Heart left ventricle (tissue), 16 donors: ENCODE measurements at regions not wholly inside any gene's neighbourhood (a gene's known extent, or its start where the extent isn't known, plus 50 kb on each side); places are given as distances from the start of the nearest gene placed in this dataset.

Experiments used
- ATAC-seq, 4 donors: fragments of 200-7000 bp; cut with Tn5 transposase; one replicate each; pipeline ENCODE4 v1.9.1; 2020 to 2022; ENCODE audit warnings: moderate library complexity in 4 of 4, mild to moderate bottlenecking in 3 of 4, moderate number of reproducible peaks in 1 of 4
- DNase-seq, 5 donors: peaks; one replicate each; pipeline ENCODE4 v3.0.0-alpha.2; 2020
- H3K27ac ChIP-seq, 12 donors: fragments of 200-600 bp; sonication (generic) in 4 of 12; one replicate each; pipeline versions ENCODE4 v1.5.0 to v1.8.0; 2016 to 2022; ENCODE audit warnings: mild to moderate bottlenecking in 2 of 12
- H3K27me3 ChIP-seq, 9 donors: fragments of 200-600 bp; sonication (generic) in 2 of 9; one replicate each; pipeline versions ENCODE4 v1.5.1 to v1.8.0; 2016 to 2022; ENCODE audit warnings: mild to moderate bottlenecking in 3 of 9
- H3K36me3 ChIP-seq, 9 donors: fragments of 200-600 bp; sonication (generic) in 2 of 9; one replicate each; pipeline versions ENCODE4 v1.5.0 to v1.8.0; 2018 to 2022; ENCODE audit warnings: mild to moderate bottlenecking in 2 of 9
- H3K4me1 ChIP-seq, 12 donors: fragments of 200-600 bp; sonication (generic) in 4 of 12; one replicate each; pipeline versions ENCODE4 v1.5.0 to v1.8.0; 2016 to 2022; ENCODE audit warnings: mild to moderate bottlenecking in 3 of 12
- H3K4me3 ChIP-seq, 12 donors: fragments of 200-600 bp; sonication (generic) in 4 of 12; one replicate each; pipeline versions ENCODE4 v1.5.0 to v1.8.0; 2017 to 2022; ENCODE audit warnings: mild to moderate bottlenecking in 9 of 12, moderate library complexity in 4 of 12
- H3K9me3 ChIP-seq, 12 donors: fragments of 200-600 bp; sonication (generic) in 4 of 12; one replicate each; pipeline versions ENCODE4 v1.5.0 to v1.8.0; 2016 to 2022; ENCODE audit warnings: mild to moderate bottlenecking in 1 of 12
- POLR2A ChIP-seq, 2 donors: fragments of 450-650 bp; IDR thresholded peaks; one replicate each; pipeline ENCODE4 v1.6.1; 2017; ENCODE audit warnings: antibody characterized with exemption in 2 of 2, mild to moderate bottlenecking in 2 of 2, moderate library complexity in 2 of 2
- WGBS, 4 donors: extraction: QIAGEN DNeasy Blood & Tissue Kit in 2 of 4; methylation state at CpG; one replicate each; pipeline versions ENCODE4 v1.1.5 to v1.1.7; 2013 to 2018; 5-methylcytosine and 5-hydroxymethylcytosine counted together
- intact Hi-C, 10 donors: fragments of 100-400 bp; cut with DNase I; formaldehyde crosslinking; loops; one replicate each; pipeline versions ENCODE4 v1.11.1 to v1.14.2; 2022
- TF ChIP-seq, protein P1 (sequence below), 12 donors: fragments of 200-600 bp; sonication (generic) in 4 of 12; IDR thresholded peaks; one replicate each; pipeline versions ENCODE4 v1.5.0 to v1.8.0; 2018 to 2022; ENCODE audit warnings: antibody characterized with exemption in 12 of 12, mild to moderate bottlenecking in 5 of 12
- donor health status: ischemic (EF 13 %, LVEDD 7.1; RV severe dilation, severe dysfunction).
- donor health status: healthy with polysubstance abuse.
- donor health status: DM: no; HTN: yes; CAD: no.
- donor health status: DM: no; HTN: no; CAD: no.
- donor health status: ischemic (EF 25% LVEDD 6.9; RV normal size, moderate dysfunction).
- donor health status: ischemic (EF 25% LVEDD 5.7; RV mildly dilated, moderate dysfunction).
- donor health status: healthy.
- donor health status: DM: yes; HTN: yes; CAD: no.
- donor health status: ischemic (EF 35%, LVEDD 5.7; RV mildly dilated, moderate dysfunction).
- donor health status: nonischemic (EF 11% LVEDD 7.7; RV severe dilation, severe dysfunction).
- donor health status: DM: yes; HTN: yes; CAD: no.
- donor health status: PGD.
- donor health status: ischemic (EF 29% LVEDD 5.4; RV normal size, mild dysfunction).
- donor health status: nonischemic (EF 23%, LVEDD 6.1; RV moderate dilation, normal function).

DNA sequence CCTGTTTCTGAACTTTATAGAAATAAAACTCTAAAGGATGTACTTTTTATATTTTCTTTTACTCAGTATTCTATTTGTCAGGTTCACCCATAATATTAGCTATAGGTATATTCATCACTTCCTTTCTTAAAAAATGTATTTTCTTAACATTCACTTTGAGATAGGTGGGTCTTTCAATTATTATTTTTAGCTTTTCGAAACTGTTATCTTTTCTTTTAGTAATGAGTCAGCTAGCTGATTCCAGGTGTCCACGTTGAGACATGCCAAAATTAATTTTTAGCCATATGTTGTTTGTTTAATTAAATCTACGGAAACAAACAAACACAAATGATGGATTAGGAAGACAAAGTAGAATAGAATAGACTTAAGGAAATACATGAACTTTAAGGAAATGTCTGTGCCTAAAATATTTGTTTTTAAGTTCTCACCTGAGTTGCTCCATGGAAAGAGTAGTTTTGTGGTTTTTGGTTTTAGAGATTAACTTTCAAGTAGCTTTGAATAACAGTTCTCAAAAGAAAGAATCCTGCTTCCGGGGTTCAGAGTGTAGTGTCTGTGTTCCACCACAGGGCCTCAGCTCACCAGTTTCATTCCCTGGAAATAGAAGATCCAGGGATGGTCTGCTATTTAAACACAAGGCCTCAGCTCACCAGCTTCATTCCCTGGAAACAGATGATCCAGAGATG, 435.0 kb downstream of the HAO1 start:
- Histone ChIP-seq H3K9me3 (no peaks in the 10 kb centered on the region), H3K4me3 (no peak overlapping the region), H3K36me3 (no peaks in the 10 kb centered on the region), H3K27ac (no peak overlapping the region), H3K27me3 (no peaks in the 10 kb centered on the region), H3K4me1 (peaks cover 0 to 10% (median 0%) of the 10 kb centered on the region in 12 donors)
- no peak for DNase-seq
- no peak for ATAC-seq
- 73 to 78% (median 75%) methylated on average over 4 of the region's 4 CpGs for WGBS, 4 donors
- no peak for TF ChIP-seq POLR2A (IDR thresholded peaks at IDR 0.05)
- TF ChIP-seq, protein P1, sequence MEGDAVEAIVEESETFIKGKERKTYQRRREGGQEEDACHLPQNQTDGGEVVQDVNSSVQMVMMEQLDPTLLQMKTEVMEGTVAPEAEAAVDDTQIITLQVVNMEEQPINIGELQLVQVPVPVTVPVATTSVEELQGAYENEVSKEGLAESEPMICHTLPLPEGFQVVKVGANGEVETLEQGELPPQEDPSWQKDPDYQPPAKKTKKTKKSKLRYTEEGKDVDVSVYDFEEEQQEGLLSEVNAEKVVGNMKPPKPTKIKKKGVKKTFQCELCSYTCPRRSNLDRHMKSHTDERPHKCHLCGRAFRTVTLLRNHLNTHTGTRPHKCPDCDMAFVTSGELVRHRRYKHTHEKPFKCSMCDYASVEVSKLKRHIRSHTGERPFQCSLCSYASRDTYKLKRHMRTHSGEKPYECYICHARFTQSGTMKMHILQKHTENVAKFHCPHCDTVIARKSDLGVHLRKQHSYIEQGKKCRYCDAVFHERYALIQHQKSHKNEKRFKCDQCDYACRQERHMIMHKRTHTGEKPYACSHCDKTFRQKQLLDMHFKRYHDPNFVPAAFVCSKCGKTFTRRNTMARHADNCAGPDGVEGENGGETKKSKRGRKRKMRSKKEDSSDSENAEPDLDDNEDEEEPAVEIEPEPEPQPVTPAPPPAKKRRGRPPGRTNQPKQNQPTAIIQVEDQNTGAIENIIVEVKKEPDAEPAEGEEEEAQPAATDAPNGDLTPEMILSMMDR (IDR thresholded peaks at IDR 0.05): no peak
- intact Hi-C loops: no loop called here

DNA sequence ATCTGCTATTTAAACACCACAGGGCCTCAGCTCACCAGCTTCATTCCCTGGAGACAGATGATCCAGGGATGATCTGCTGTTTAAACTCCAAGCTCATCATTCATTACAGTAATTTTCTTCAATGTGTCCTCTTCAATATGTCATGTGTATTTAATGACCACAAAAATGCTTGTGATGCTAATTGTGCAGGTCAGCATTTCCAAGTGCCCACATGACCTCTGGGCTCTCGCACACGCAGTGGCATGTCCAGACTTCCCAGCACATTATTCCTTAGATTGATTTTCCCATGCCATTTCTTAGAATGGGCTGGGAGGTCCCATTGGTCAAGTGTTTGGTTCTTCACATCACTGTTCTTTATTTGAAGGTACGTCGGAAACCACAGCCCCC, 434.4 kb downstream of the HAO1 start:
- intact Hi-C loops: no loop called here
- whole genome bisulfite sequencing, 4 donors: 93 to 96% (median 94%) methylated on average over 4 of the region's 4 CpGs

DNA sequence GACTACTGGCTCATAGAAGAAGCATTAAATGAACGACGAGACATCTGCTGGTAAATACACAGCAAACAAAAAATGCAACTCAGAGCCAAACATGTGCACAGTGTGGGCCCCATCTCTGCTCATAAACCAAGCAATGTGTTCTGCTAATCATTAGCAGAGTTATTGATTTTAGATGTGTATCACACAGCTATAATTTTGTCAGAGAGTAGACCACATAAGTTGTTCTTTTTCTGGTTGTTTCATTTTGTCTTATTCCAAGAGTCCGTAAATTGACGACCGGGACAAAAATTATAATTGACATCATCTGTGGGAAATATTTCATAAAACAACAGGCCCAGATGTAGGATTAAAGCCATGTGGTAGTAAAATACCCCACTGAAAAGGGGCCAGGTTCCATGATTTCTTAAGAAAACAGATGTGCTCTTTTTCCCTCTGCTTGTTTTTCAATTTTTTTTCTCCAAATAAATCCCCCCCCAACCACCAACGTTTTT, 423.6 kb downstream of the HAO1 start:
- ATAC-seq: no peak
- WGBS, 4 donors: 67 to 74% (median 72%) methylated on average over 6 of the region's 6 CpGs
- Histone ChIP-seq H3K9me3 (no peaks in the 10 kb centered on the region), H3K4me1 (no peaks in the 10 kb centered on the region), H3K4me3 (peak overlapping the region in 1 of 12 donors; percentile 7), H3K27ac (peak overlapping the region in 1 of 12 donors; percentile 13), H3K27me3 (no peaks in the 10 kb centered on the region), H3K36me3 (no peaks in the 10 kb centered on the region)
- no peak for TF ChIP-seq POLR2A (IDR thresholded peaks at IDR 0.05)
- TF ChIP-seq, protein P1 (IDR thresholded peaks at IDR 0.05): no peak
- intact Hi-C loops: no loop called here
- DNase-seq: no peak

More for the DNA sequence above, 434.4 kb downstream of the HAO1 start:
- ATAC-seq: no peak
- Histone ChIP-seq H3K27ac (no peak overlapping the region), H3K4me3 (no peak overlapping the region), H3K4me1 (peaks cover 0 to 10% (median 0%) of the 10 kb centered on the region in 12 donors), H3K36me3 (no peaks in the 10 kb centered on the region), H3K9me3 (no peaks in the 10 kb centered on the region), H3K27me3 (no peaks in the 10 kb centered on the region)
- TF ChIP-seq POLR2A (IDR thresholded peaks at IDR 0.05): no peak
- TF ChIP-seq, protein P1 (IDR thresholded peaks at IDR 0.05): no peak
- DNase-seq: no peak

DNA sequence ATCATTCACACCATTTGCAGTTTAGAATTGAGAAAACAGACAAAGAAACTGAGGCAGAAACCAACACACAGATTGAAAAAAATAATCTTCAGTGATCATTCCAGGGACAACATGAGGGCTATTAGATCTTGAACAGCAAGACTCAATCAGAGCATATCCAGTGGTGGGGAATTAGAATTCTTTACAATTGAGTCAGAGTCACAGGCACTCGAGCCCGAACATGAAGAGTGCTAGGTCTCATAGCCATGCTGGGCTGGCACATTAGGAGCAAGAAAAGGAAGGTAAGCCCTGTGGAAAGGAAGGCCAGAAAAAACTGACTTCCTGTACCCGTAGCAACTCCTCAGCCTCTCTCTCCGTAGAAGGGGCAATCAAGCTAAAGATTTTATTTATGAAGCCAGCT, 419.9 kb downstream of the HAO1 start:
- H3K9me3 ChIP-seq: no peaks in the 10 kb centered on the region
- 71 to 78% (median 76%) methylated on average over 4 of the region's 4 CpGs for WGBS, 4 donors
- no peak for DNase-seq
- intact Hi-C loops: no loop called here
- H3K4me3 ChIP-seq: no peak overlapping the region
- H3K27me3 ChIP-seq: no peaks in the 10 kb centered on the region
- no peaks in the 10 kb centered on the region for H3K4me1 ChIP-seq
- no peak for ATAC-seq
- no peak overlapping the region for H3K27ac ChIP-seq
- no peak for TF ChIP-seq POLR2A (IDR thresholded peaks at IDR 0.05)
- TF ChIP-seq, protein P1 (IDR thresholded peaks at IDR 0.05): no peak
- no peaks in the 10 kb centered on the region for H3K36me3 ChIP-seq
